Astrocyte (in vitro differentiated cells and primary cell): ENCODE measurements at regions not wholly inside any gene's neighbourhood (a gene's known extent, or its start where the extent isn't known, plus 50 kb on each side); places are given as distances from the start of the nearest gene placed in this dataset.

Source experiments
- DNase-seq: peaks from one replicate; pipeline ENCODE4 v3.0.0-alpha.2; 2010; ENCODE audit warnings: low read depth
- FAIRE-seq: peaks from 2 replicates; lab custom pipeline; 2011; peaks lifted over from hg19 to GRCh38; lab: Jason Lieb, UNC
- H2AFZ ChIP-seq: 2 replicates; pipeline ENCODE4 v1.6.0; 2012; ENCODE audit warnings: low read depth, low read length, inconsistent platforms
- H3K27ac ChIP-seq: 2 replicates; pipeline ENCODE4 v1.5.1; 2011; ENCODE audit warnings: low read depth, low read length, inconsistent platforms
- H3K27me3 ChIP-seq: 2 replicates; pipeline ENCODE4 v1.6.0; 2011; ENCODE audit warnings: low read length, inconsistent platforms; ENCODE audit not compliant: insufficient read depth
- H3K36me3 ChIP-seq: 2 replicates; pipeline ENCODE4 v1.5.1; 2011; ENCODE audit warnings: low read length, inconsistent platforms; ENCODE audit not compliant: insufficient read depth
- H3K4me1 ChIP-seq: 2 replicates; pipeline ENCODE4 v1.5.1; 2011; ENCODE audit warnings: low read length, inconsistent platforms; ENCODE audit not compliant: insufficient read depth
- H3K4me2 ChIP-seq: 2 replicates; pipeline ENCODE4 v1.6.0; 2012; ENCODE audit warnings: low read length, inconsistent platforms
- H3K4me3 ChIP-seq: 2 replicates; pipeline ENCODE4 v1.5.1; 2011; ENCODE audit warnings: low read depth, mild to moderate bottlenecking, low read length, inconsistent platforms; ENCODE audit not compliant: insufficient read depth
- H3K79me2 ChIP-seq: 2 replicates; pipeline ENCODE4 v1.6.0; 2012; ENCODE audit warnings: mild to moderate bottlenecking, low read length, inconsistent platforms; ENCODE audit not compliant: insufficient read depth
- H3K9ac ChIP-seq: 2 replicates; pipeline ENCODE4 v1.6.0; 2012; ENCODE audit warnings: mild to moderate bottlenecking, low read length, inconsistent platforms
- H3K9me3 ChIP-seq: 2 replicates; pipeline ENCODE4 v1.5.1; 2012; ENCODE audit warnings: low read depth, mild to moderate bottlenecking, low read length, inconsistent platforms; ENCODE audit not compliant: insufficient read depth
- H4K20me1 ChIP-seq: 2 replicates; pipeline ENCODE4 v1.6.0; 2012; ENCODE audit warnings: low read length, inconsistent platforms; ENCODE audit not compliant: insufficient read depth
- H3K27ac Mint-ChIP-seq: one replicate; pipeline ENCODE4 v1.8.0; 2021; ENCODE audit warnings: mild to moderate bottlenecking, mixed read lengths; ENCODE audit not compliant: unreplicated experiment
- H3K27me3 Mint-ChIP-seq: one replicate; pipeline ENCODE4 v1.8.0; 2021; ENCODE audit warnings: low read depth, mixed read lengths; ENCODE audit not compliant: unreplicated experiment
- H3K36me3 Mint-ChIP-seq: one replicate; pipeline ENCODE4 v1.8.0; 2021; ENCODE audit warnings: low read depth, mixed read lengths; ENCODE audit not compliant: unreplicated experiment
- H3K4me1 Mint-ChIP-seq: one replicate; pipeline ENCODE4 v1.8.0; 2021; ENCODE audit warnings: low read depth, mixed read lengths; ENCODE audit not compliant: unreplicated experiment
- H3K4me3 Mint-ChIP-seq: one replicate; pipeline ENCODE4 v1.8.0; 2021; ENCODE audit warnings: mild to moderate bottlenecking, moderate library complexity, mixed read lengths; ENCODE audit not compliant: unreplicated experiment
- H3K9me3 Mint-ChIP-seq: one replicate; pipeline ENCODE4 v1.8.0; 2021; ENCODE audit warnings: mild to moderate bottlenecking, mixed read lengths; ENCODE audit not compliant: unreplicated experiment
- EZH2 ChIP-seq: IDR thresholded peaks from 2 replicates; pipeline ENCODE4 v1.6.1; 2012; ENCODE audit warnings: mild to moderate bottlenecking, low read length, inconsistent platforms; ENCODE audit not compliant: insufficient read depth
- TF ChIP-seq, protein P1 (sequence below): IDR thresholded peaks from 2 replicates; pipeline ENCODE4 v1.5.1; 2011; ENCODE audit warnings: low read depth, mild to moderate bottlenecking, inconsistent platforms, low read length, moderate library complexity; ENCODE audit not compliant: insufficient read depth

DNA sequence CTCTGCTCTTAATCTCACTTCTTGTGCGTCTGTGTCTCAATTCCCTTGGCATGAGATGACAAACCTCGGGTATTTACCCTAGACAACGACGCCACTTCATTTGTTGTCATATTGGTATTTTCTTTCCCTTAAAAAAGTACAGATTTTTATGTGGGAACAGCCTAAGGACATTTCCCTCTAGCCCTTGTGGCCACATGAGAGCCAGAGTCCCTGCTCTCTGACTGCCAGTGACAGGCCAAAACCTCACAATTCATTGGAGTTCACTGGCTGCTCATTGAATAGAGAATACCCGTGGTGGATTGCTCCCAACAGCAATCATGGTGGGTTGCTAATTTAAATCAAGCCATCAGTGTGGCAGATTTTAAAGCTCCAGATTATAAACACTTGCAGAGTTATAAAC, 191.3 kb upstream of the FAM3C start:
- TF ChIP-seq, protein P1, sequence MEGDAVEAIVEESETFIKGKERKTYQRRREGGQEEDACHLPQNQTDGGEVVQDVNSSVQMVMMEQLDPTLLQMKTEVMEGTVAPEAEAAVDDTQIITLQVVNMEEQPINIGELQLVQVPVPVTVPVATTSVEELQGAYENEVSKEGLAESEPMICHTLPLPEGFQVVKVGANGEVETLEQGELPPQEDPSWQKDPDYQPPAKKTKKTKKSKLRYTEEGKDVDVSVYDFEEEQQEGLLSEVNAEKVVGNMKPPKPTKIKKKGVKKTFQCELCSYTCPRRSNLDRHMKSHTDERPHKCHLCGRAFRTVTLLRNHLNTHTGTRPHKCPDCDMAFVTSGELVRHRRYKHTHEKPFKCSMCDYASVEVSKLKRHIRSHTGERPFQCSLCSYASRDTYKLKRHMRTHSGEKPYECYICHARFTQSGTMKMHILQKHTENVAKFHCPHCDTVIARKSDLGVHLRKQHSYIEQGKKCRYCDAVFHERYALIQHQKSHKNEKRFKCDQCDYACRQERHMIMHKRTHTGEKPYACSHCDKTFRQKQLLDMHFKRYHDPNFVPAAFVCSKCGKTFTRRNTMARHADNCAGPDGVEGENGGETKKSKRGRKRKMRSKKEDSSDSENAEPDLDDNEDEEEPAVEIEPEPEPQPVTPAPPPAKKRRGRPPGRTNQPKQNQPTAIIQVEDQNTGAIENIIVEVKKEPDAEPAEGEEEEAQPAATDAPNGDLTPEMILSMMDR: no peak
- no peak for TF ChIP-seq EZH2
- FAIRE-seq (no peak), DNase-seq (no peak)
- H3K4me3 ChIP-seq: no peak overlapping the region
- no peaks in the 10 kb centered on the region for H4K20me1 ChIP-seq
- peaks cover 2% of the 10 kb centered on the region for H3K27me3 Mint-ChIP-seq
- H3K9me3 Mint-ChIP-seq: no peaks in the 10 kb centered on the region
- H3K4me2 ChIP-seq: no peak overlapping the region
- no peak overlapping the region for H3K9ac ChIP-seq
- no peak overlapping the region for H3K27ac ChIP-seq
- no peak overlapping the region for H3K4me3 Mint-ChIP-seq
- H3K4me1 ChIP-seq: no peaks in the 10 kb centered on the region
- no peaks in the 10 kb centered on the region for H3K36me3 Mint-ChIP-seq
- no peaks in the 10 kb centered on the region for H3K36me3 ChIP-seq
- no peaks in the 10 kb centered on the region for H3K9me3 ChIP-seq
- H3K27ac Mint-ChIP-seq: no peak overlapping the region
- no peak overlapping the region for H2AFZ ChIP-seq
- H3K4me1 Mint-ChIP-seq: no peaks in the 10 kb centered on the region
- H3K79me2 ChIP-seq: no peaks in the 10 kb centered on the region
- H3K27me3 ChIP-seq: no peaks in the 10 kb centered on the region

DNA sequence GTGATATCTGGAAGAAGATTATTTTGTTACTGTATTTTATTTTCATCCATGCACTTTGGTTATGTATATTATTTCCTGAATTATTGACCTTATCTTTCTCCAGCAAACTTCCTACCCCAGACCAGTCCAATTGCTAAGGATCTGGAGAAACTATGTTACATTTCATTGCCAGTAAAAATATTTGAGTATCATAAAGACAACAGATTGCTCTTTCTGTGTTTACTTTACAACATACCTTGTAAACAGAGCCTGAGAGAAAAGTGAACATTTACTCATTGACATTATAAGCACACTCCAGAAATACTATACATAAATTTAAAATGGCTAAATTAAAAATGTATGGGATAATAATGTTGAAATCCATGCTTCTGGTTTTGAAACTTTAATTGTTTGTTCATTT, 186.2 kb upstream of the FAM3C start:
- Mint-ChIP-seq H3K9me3 (no peaks in the 10 kb centered on the region), H3K36me3 (no peaks in the 10 kb centered on the region), H3K27me3 (peaks cover 2% of the 10 kb centered on the region), H3K27ac (no peak overlapping the region), H3K4me3 (no peak overlapping the region), H3K4me1 (no peaks in the 10 kb centered on the region)
- Histone ChIP-seq H3K4me1 (no peaks in the 10 kb centered on the region), H3K79me2 (no peaks in the 10 kb centered on the region), H4K20me1 (no peaks in the 10 kb centered on the region), H3K27me3 (no peaks in the 10 kb centered on the region), H3K9me3 (no peaks in the 10 kb centered on the region), H3K4me2 (no peak overlapping the region), H3K4me3 (no peak overlapping the region), H3K27ac (no peak overlapping the region), H3K36me3 (no peaks in the 10 kb centered on the region), H3K9ac (no peak overlapping the region), H2AFZ (no peak overlapping the region)
- no peak for FAIRE-seq
- TF ChIP-seq EZH2: no peak
- TF ChIP-seq, protein P1: no peak
- DNase-seq: no peak

DNA sequence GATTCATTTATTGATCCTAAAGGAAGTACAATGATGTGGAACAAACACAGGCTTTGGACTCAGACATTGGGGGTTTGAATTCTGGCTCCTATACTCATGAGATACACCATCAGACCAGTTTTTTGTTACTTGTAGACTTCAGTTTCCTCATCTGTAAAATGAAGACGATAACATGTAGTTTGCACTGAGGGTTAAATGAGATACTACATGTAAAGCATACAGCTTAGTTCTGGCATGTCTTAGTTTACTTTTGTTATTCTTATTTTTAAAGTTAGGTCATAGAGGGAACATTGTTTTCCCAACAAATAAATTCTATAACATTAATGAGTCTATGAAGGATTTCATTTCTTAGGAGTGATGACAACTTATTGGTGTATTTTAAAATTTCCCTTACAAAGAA, 183.5 kb upstream of the FAM3C start:
- Mint-ChIP-seq H3K27ac (no peak overlapping the region), H3K36me3 (no peaks in the 10 kb centered on the region), H3K4me3 (no peak overlapping the region), H3K9me3 (no peaks in the 10 kb centered on the region), H3K27me3 (peaks cover 2% of the 10 kb centered on the region), H3K4me1 (no peaks in the 10 kb centered on the region)
- no peak overlapping the region for H3K9ac ChIP-seq
- no peaks in the 10 kb centered on the region for H3K79me2 ChIP-seq
- no peaks in the 10 kb centered on the region for H3K36me3 ChIP-seq
- H3K4me3 ChIP-seq: no peak overlapping the region
- no peak for DNase-seq
- no peaks in the 10 kb centered on the region for H3K9me3 ChIP-seq
- FAIRE-seq: no peak
- TF ChIP-seq, protein P1: no peak
- TF ChIP-seq EZH2: no peak
- H3K4me2 ChIP-seq: no peak overlapping the region
- no peaks in the 10 kb centered on the region for H3K4me1 ChIP-seq
- H4K20me1 ChIP-seq: no peaks in the 10 kb centered on the region
- H2AFZ ChIP-seq: no peak overlapping the region
- peaks cover 4% of the 10 kb centered on the region for H3K27me3 ChIP-seq
- no peak overlapping the region for H3K27ac ChIP-seq
